Keratinocyte (primary cell): ENCODE measurements at regions not wholly inside any gene's neighbourhood (a gene's known extent, or its start where the extent isn't known, plus 50 kb on each side); places are given as distances from the start of the nearest gene placed in this dataset.

ENCODE experiments used
- DNase-seq: peaks from one replicate; pipeline ENCODE4 v3.0.0-alpha.2; 2011; ENCODE audit warnings: low read depth, missing footprints, low spot score
- FAIRE-seq: peaks from 2 replicates; lab custom pipeline; 2011; peaks lifted over from hg19 to GRCh38; lab: Jason Lieb, UNC
- H2AFZ ChIP-seq: 2 replicates; pipeline ENCODE4 v1.6.0; 2012; ENCODE audit warnings: low read length, control low read depth, inconsistent platforms; ENCODE audit not compliant: control insufficient read depth
- H3K27ac ChIP-seq: 2 replicates; pipeline ENCODE4 v1.5.1; 2011; ENCODE audit warnings: low read length; ENCODE audit not compliant: control insufficient read depth, insufficient read depth
- H3K27me3 ChIP-seq: 3 replicates; pipeline ENCODE4 v1.6.0; 2011; ENCODE audit warnings: low read length; ENCODE audit not compliant: control insufficient read depth, insufficient read depth; ENCODE audit errors: extremely low read depth
- H3K36me3 ChIP-seq, 2 experiments: 2 replicates in 1 of 2; 3 replicates in 1 of 2; pipeline ENCODE4 v1.5.1; 2011; ENCODE audit warnings: low read length in 2 of 2, mild to moderate bottlenecking in 1 of 2; ENCODE audit not compliant: control insufficient read depth in 2 of 2, insufficient read depth in 2 of 2; ENCODE audit errors: extremely low read depth in 1 of 2
- H3K4me1 ChIP-seq: 3 replicates; pipeline ENCODE4 v1.5.1; 2011; ENCODE audit warnings: low read length; ENCODE audit not compliant: control insufficient read depth, insufficient read depth; ENCODE audit errors: extremely low read depth
- H3K4me2 ChIP-seq: 3 replicates; pipeline ENCODE4 v1.6.0; 2011; ENCODE audit warnings: low read depth, low read length; ENCODE audit not compliant: control insufficient read depth, insufficient read depth; ENCODE audit errors: extremely low read depth
- H3K4me3 ChIP-seq, 3 experiments: fragments of 200-600 bp in 1 of 3; sonication (generic) in 1 of 3; 2 replicates in 2 of 3; 3 replicates in 1 of 3; pipeline ENCODE4 v1.5.1; 2011 to 2016; ENCODE audit warnings: low read length in 3 of 3, mild to moderate bottlenecking in 3 of 3, control low read depth in 2 of 3, inconsistent platforms in 1 of 3, low read depth in 1 of 3, mixed read lengths in 1 of 3, mixed run types in 1 of 3, moderate library complexity in 1 of 3; ENCODE audit not compliant: control insufficient read depth in 2 of 3, insufficient read depth in 2 of 3; ENCODE audit errors: extremely low read depth in 1 of 3
- H3K79me2 ChIP-seq: 2 replicates; pipeline ENCODE4 v1.6.0; 2012; ENCODE audit warnings: low read length; ENCODE audit not compliant: control insufficient read depth, insufficient read depth
- H3K9ac ChIP-seq: 3 replicates; pipeline ENCODE4 v1.6.0; 2011; ENCODE audit warnings: low read length; ENCODE audit not compliant: control insufficient read depth, insufficient read depth; ENCODE audit errors: extremely low read depth
- H3K9me1 ChIP-seq: 3 replicates; pipeline ENCODE4 v1.6.0; 2011; ENCODE audit warnings: low read length; ENCODE audit not compliant: control insufficient read depth, insufficient read depth; ENCODE audit errors: extremely low read depth
- H3K9me3 ChIP-seq: 2 replicates; pipeline ENCODE4 v1.5.1; 2012; ENCODE audit warnings: low read depth, low read length; ENCODE audit not compliant: control insufficient read depth
- H4K20me1 ChIP-seq: 3 replicates; pipeline ENCODE4 v1.6.0; 2011; ENCODE audit warnings: low read length; ENCODE audit not compliant: control insufficient read depth, insufficient read depth; ENCODE audit errors: extremely low read depth
- CTCF ChIP-seq, 3 experiments: IDR thresholded peaks in 1 of 3; conservative IDR thresholded peaks in 1 of 3; optimal IDR thresholded peaks in 1 of 3; 2 replicates in 2 of 3; 3 replicates in 1 of 3; pipeline versions ENCODE3 to v1.5.1; 2011; ENCODE audit warnings: low read length in 3 of 3, mild to moderate bottlenecking in 3 of 3, moderate library complexity in 2 of 3, control low read depth in 1 of 3, inconsistent platforms in 1 of 3; ENCODE audit not compliant: insufficient read depth in 2 of 3; ENCODE audit errors: extremely low read depth in 1 of 3
- EZH2 ChIP-seq: IDR thresholded peaks from one replicate; pipeline ENCODE4 v1.6.1; 2012; ENCODE audit warnings: inconsistent platforms, mild to moderate bottlenecking, low read length, moderate library complexity
- dilution Hi-C: fragments of 300-500 bp; cut with MboI; formaldehyde crosslinking; loops from one replicate; pipeline ENCODE4 v1.7.0; 2020; ENCODE audit warnings: low sequenced_read_pairs; ENCODE audit not compliant: extremely low pct_ligation_motif_present

GRCh38 chr16:72560617-72561016, 388.7 kb upstream of the PMFBP1 start:
- Histone ChIP-seq H3K79me2 (no peaks in the 10 kb centered on the region), H3K4me1 (no peaks in the 10 kb centered on the region), H3K27me3 (no peaks in the 10 kb centered on the region), H3K27ac (no peak overlapping the region), H3K36me3 (no peaks in the 10 kb centered on the region), H2AFZ (no peak overlapping the region), H3K4me2 (no peak overlapping the region), H3K4me3 (no peak overlapping the region), H4K20me1 (no peaks in the 10 kb centered on the region), H3K9me1 (no peaks in the 10 kb centered on the region), H3K9ac (no peak overlapping the region), H3K9me3 (no peaks in the 10 kb centered on the region)
- TF ChIP-seq EZH2 (no peak), CTCF (optimal IDR thresholded peaks at IDR 0.05 in 1 of 3, IDR thresholded peaks at IDR 0.05 in 1 of 3, conservative IDR thresholded peaks at IDR 0.05 in 1 of 3; ENCODE audit: extremely low read depth in 1 of 3, insufficient read depth in 2 of 3, low read length in 3 of 3) (no peak)
- dilution Hi-C loops: no loop called here
- no peak for FAIRE-seq
- no peak for DNase-seq

GRCh38 chr16:72558501-72558900, 386.5 kb upstream of the PMFBP1 start:
- Histone ChIP-seq H3K4me3 (no peak overlapping the region), H3K4me1 (no peaks in the 10 kb centered on the region), H3K27me3 (no peaks in the 10 kb centered on the region), H3K9ac (no peak overlapping the region), H3K27ac (no peak overlapping the region), H3K79me2 (no peaks in the 10 kb centered on the region), H4K20me1 (no peaks in the 10 kb centered on the region), H3K36me3 (no peaks in the 10 kb centered on the region), H3K4me2 (no peak overlapping the region), H3K9me1 (no peaks in the 10 kb centered on the region), H2AFZ (no peak overlapping the region), H3K9me3 (no peaks in the 10 kb centered on the region)
- no peak for TF ChIP-seq CTCF (optimal IDR thresholded peaks at IDR 0.05 in 1 of 3, IDR thresholded peaks at IDR 0.05 in 1 of 3, conservative IDR thresholded peaks at IDR 0.05 in 1 of 3; ENCODE audit: extremely low read depth in 1 of 3, insufficient read depth in 2 of 3, low read length in 3 of 3)
- no peak for TF ChIP-seq EZH2
- dilution Hi-C loops: no loop called here
- FAIRE-seq (no peak), DNase-seq (no peak)
